Lower lobe of right lung (tissue), 2 donors: ENCODE measurements at regions not wholly inside any gene's neighbourhood (a gene's known extent, or its start where the extent isn't known, plus 50 kb on each side); places are given as distances from the start of the nearest gene placed in this dataset.
"Not testable (repeated sequence)": the region's sequence is repeated elsewhere in the genome, so short reads cannot be mapped to it uniquely, and the experiment has no call there.

ENCODE experiments used
- ATAC-seq, 2 donors: fragments of 200-7000 bp; cut with Tn5 transposase; one replicate each; pipeline ENCODE4 v1.9.1; 2020 to 2022; ENCODE audit warnings: mild to moderate bottlenecking in 2 of 2, moderate library complexity in 2 of 2
- DNase-seq: peaks from one replicate; pipeline ENCODE4 v3.0.0-alpha.2; 2020
- H3K27ac ChIP-seq: fragments of 200-600 bp; one replicate; pipeline ENCODE4 v1.8.0; 2022
- H3K27me3 ChIP-seq: fragments of 200-600 bp; one replicate; pipeline ENCODE4 v1.8.0; 2022; ENCODE audit warnings: low read depth
- H3K36me3 ChIP-seq: fragments of 200-600 bp; one replicate; pipeline ENCODE4 v1.8.0; 2022; ENCODE audit warnings: mild to moderate bottlenecking
- H3K4me1 ChIP-seq: fragments of 200-600 bp; one replicate; pipeline ENCODE4 v1.8.0; 2022
- H3K4me3 ChIP-seq: fragments of 200-600 bp; one replicate; pipeline ENCODE4 v1.8.0; 2022; ENCODE audit warnings: mild to moderate bottlenecking
- H3K9me3 ChIP-seq: fragments of 200-600 bp; one replicate; pipeline ENCODE4 v1.8.0; 2022
- intact Hi-C: fragments of 100-400 bp; cut with DNase I; formaldehyde crosslinking; loops from one replicate; pipeline ENCODE4 v1.11.0; 2022
- TF ChIP-seq, protein P1 (sequence below): fragments of 200-600 bp; IDR thresholded peaks from one replicate; pipeline ENCODE4 v1.8.0; 2022; ENCODE audit warnings: antibody characterized with exemption, mild to moderate bottlenecking
- donor health status: DM: no; HTN: yes; CAD: no; lungs with severe emphysema.

- DNase-seq (no peak), ATAC-seq (no peak)
- Histone ChIP-seq H3K4me1 (no peaks in the 10 kb centered on the region), H3K4me3 (no peak overlapping the region), H3K27me3 (no peaks in the 10 kb centered on the region), H3K36me3 (no peaks in the 10 kb centered on the region), H3K9me3 (peaks cover 13% of the 10 kb centered on the region), H3K27ac (no peak overlapping the region)
- TF ChIP-seq, protein P1, sequence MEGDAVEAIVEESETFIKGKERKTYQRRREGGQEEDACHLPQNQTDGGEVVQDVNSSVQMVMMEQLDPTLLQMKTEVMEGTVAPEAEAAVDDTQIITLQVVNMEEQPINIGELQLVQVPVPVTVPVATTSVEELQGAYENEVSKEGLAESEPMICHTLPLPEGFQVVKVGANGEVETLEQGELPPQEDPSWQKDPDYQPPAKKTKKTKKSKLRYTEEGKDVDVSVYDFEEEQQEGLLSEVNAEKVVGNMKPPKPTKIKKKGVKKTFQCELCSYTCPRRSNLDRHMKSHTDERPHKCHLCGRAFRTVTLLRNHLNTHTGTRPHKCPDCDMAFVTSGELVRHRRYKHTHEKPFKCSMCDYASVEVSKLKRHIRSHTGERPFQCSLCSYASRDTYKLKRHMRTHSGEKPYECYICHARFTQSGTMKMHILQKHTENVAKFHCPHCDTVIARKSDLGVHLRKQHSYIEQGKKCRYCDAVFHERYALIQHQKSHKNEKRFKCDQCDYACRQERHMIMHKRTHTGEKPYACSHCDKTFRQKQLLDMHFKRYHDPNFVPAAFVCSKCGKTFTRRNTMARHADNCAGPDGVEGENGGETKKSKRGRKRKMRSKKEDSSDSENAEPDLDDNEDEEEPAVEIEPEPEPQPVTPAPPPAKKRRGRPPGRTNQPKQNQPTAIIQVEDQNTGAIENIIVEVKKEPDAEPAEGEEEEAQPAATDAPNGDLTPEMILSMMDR = no peak
- intact Hi-C loops = no loop called here
Observed at GRCh38 chr7:24152877-24153472, 131.0 kb upstream of the NPY start.

DNA sequence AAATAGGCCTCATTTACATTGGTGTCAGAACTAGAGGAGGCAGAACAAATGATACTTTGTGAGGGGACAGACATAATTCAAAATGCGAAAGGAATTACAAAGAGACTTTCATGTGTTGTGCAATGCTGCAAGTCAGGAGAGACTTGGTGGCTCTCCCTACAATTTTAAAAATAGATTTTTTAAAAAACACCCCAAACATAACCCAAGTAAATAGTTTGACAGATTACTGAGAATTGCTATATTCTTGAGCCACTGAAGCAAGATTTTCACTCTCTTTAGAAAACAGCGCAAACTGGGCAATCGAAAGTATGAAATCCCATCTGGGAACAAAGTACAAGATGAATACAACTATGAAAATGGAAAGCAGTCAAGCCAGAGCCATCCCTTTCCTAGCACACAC is 126.3 kb upstream of the NPY start:
- TF ChIP-seq, protein P1 = no peak
- Histone ChIP-seq H3K4me1 (no peaks in the 10 kb centered on the region), H3K9me3 (no peaks in the 10 kb centered on the region), H3K27me3 (no peaks in the 10 kb centered on the region), H3K36me3 (no peaks in the 10 kb centered on the region), H3K27ac (no peak overlapping the region), H3K4me3 (no peak overlapping the region)
- intact Hi-C loops = no loop called here
- no peak for DNase-seq
- no peak for ATAC-seq

GRCh38 chr7:24158975-24159374 is 125.0 kb upstream of the NPY start:
- TF ChIP-seq, protein P1 = no peak
- H3K9me3 ChIP-seq = no peaks in the 10 kb centered on the region
- no peak overlapping the region for H3K27ac ChIP-seq
- DNase-seq (no peak), ATAC-seq (no peak)
- intact Hi-C loops = no loop called here
- no peaks in the 10 kb centered on the region for H3K36me3 ChIP-seq
- H3K4me1 ChIP-seq = no peaks in the 10 kb centered on the region
- no peaks in the 10 kb centered on the region for H3K27me3 ChIP-seq
- H3K4me3 ChIP-seq = no peak overlapping the region

GRCh38 chr7:24164401-24164800 is 119.6 kb upstream of the NPY start:
- TF ChIP-seq, protein P1 = no peak
- Histone ChIP-seq H3K4me3 (no peak overlapping the region), H3K36me3 (no peaks in the 10 kb centered on the region), H3K27me3 (no peaks in the 10 kb centered on the region), H3K9me3 (no peaks in the 10 kb centered on the region), H3K4me1 (no peaks in the 10 kb centered on the region), H3K27ac (no peak overlapping the region)
- intact Hi-C loops = no loop called here
- no peak for ATAC-seq
- DNase-seq = no peak

DNA sequence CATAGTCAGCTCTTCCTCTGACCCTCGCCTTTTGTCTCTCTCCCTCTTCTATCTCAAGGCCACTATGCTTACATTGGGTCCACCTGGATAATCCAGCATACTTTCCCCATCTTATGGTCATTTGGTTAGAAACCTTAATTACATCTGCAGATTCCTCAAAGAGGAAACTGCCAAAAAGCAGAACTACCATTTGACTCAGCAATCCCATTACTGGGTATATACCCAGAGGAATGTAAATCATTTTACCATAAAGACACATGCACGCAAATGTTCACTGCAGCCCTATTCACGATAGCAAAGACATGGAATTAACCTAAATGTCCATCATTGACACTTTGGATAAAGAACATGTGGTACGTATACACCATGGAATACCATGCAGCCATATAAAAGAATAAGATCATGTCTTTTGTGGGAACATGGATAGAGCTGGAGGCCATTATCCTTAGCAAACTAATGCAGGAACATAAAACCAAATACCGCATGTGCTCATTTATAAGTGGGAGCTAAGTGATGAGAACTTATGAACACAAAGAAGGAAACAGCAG is 114.8 kb upstream of the NPY start:
- Histone ChIP-seq H3K36me3 (no peaks in the 10 kb centered on the region), H3K4me1 (no peaks in the 10 kb centered on the region), H3K27me3 (no peaks in the 10 kb centered on the region), H3K9me3 (no peaks in the 10 kb centered on the region), H3K27ac (no peak overlapping the region), H3K4me3 (no peak overlapping the region)
- intact Hi-C loops = no loop called here
- TF ChIP-seq, protein P1 = no peak
- ATAC-seq = no peak
- DNase-seq = no peak

DNA sequence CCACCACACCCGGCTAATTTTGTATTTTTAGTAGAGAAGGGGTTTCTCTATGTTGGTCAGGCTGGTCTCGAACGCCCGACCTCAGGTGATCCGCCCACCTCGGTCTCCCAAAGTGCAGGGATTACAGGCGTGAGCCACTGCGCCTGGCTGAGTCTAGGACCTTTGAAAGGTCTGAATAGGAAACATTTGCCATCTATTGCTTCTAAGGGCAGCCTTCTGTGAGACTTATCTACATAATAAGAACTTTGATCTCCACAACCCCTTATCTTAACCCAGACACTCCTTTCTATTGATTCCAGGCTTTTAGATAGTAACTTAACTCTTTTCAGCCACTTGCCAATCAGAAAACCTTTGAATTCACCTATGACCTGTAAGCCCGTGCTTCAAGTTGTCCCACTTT is 112.0 kb upstream of the NPY start:
- H3K4me1 ChIP-seq, H3K4me3 ChIP-seq, intact Hi-C loops, ATAC-seq, H3K27ac ChIP-seq, H3K9me3 ChIP-seq, H3K36me3 ChIP-seq, H3K27me3 ChIP-seq, DNase-seq: not testable (repeated sequence)
